Thyroid gland (tissue), 4 donors: ENCODE measurements at regions not wholly inside any gene's neighbourhood (a gene's known extent, or its start where the extent isn't known, plus 50 kb on each side); places are given as distances from the start of the nearest gene placed in this dataset.

Experiments used
- DNase-seq, 2 donors: peaks; one replicate each; pipeline ENCODE4 v3.0.0-alpha.2; 2019
- H3K27ac ChIP-seq, 3 donors: fragments of 200-600 bp; sonication (generic); 1 replicate in 2 of 3; 2 replicates in 1 of 3; pipeline ENCODE4 v1.5.1; 2016 to 2019; ENCODE audit warnings: mild to moderate bottlenecking in 1 of 3, moderate library complexity in 1 of 3
- H3K27me3 ChIP-seq: fragments of 200-600 bp; sonication (generic); one replicate; pipeline ENCODE4 v1.5.1; 2019
- H3K36me3 ChIP-seq, 2 donors: fragments of 200-600 bp; sonication (generic); one replicate each; pipeline ENCODE4 v1.5.1; 2016 to 2019
- H3K4me1 ChIP-seq, 2 donors: fragments of 200-600 bp; sonication (generic); one replicate each; pipeline ENCODE4 v1.5.1; 2017 to 2019
- H3K4me3 ChIP-seq, 3 donors: fragments of 200-600 bp; sonication (generic); replicated peaks in 1 of 3; 1 replicate in 2 of 3; 2 replicates in 1 of 3; pipeline ENCODE4 v1.5.1; 2016; ENCODE audit warnings: mild to moderate bottlenecking in 1 of 3
- H3K9me3 ChIP-seq: fragments of 200-600 bp; sonication (generic); one replicate; pipeline ENCODE4 v1.5.1; 2017
- CTCF ChIP-seq, 6 experiments: fragments of 200-600 bp in 3 of 6; fragments of 450-650 bp in 3 of 6; sonication (generic) in 3 of 6; IDR thresholded peaks; one replicate each; pipeline ENCODE4 v1.5.1; 2016 to 2019; ENCODE audit warnings: antibody characterized with exemption in 6 of 6, mild to moderate bottlenecking in 2 of 6, inconsistent platforms in 1 of 6, moderate library complexity in 1 of 6
- POLR2A ChIP-seq, 2 donors: fragments of 450-650 bp; IDR thresholded peaks; one replicate each; pipeline ENCODE4 v1.6.1; 2017; ENCODE audit warnings: antibody characterized with exemption in 2 of 2, mild to moderate bottlenecking in 2 of 2, moderate library complexity in 1 of 2
- WGBS, 2 donors: methylation state at CpG; one replicate each; pipeline ENCODE4 v1.1.5; 2017; 5-methylcytosine and 5-hydroxymethylcytosine counted together
- intact Hi-C: fragments of 100-400 bp; cut with DNase I; formaldehyde crosslinking; loops from one replicate; pipeline ENCODE4 v1.15.1; 2023

- Histone ChIP-seq H3K4me1 (no peaks in the 10 kb centered on the region), H3K4me3 (no peak overlapping the region), H3K36me3 (no peaks in the 10 kb centered on the region), H3K9me3 (no peaks in the 10 kb centered on the region), H3K27ac (no peak overlapping the region), H3K27me3 (no peaks in the 10 kb centered on the region)
- TF ChIP-seq CTCF (IDR thresholded peaks at IDR 0.05) (no peak), POLR2A (IDR thresholded peaks at IDR 0.05) (no peak)
- intact Hi-C loops: no loop called here
- WGBS, 2 donors: 75 to 76% methylated on average over 11 of the region's 11 CpGs
- DNase-seq: no peak
These were observed 150.7 kb downstream of the TSN start for GRCh38 chr2:121906170-121906569.

GRCh38 chr2:121907928-121908327, 152.5 kb downstream of the TSN start:
- Histone ChIP-seq H3K9me3 (no peaks in the 10 kb centered on the region), H3K27me3 (no peaks in the 10 kb centered on the region), H3K27ac (no peak overlapping the region), H3K36me3 (no peaks in the 10 kb centered on the region), H3K4me3 (no peak overlapping the region), H3K4me1 (no peaks in the 10 kb centered on the region)
- DNase-seq: no peak
- WGBS, 2 donors: 38 to 54% methylated on average over 4 to 9 of the region's 10 CpGs
- intact Hi-C loops: no loop called here
- TF ChIP-seq POLR2A (IDR thresholded peaks at IDR 0.05): no peak
- no peak for TF ChIP-seq CTCF (IDR thresholded peaks at IDR 0.05)

- Histone ChIP-seq H3K27me3 (no peaks in the 10 kb centered on the region), H3K4me1 (no peaks in the 10 kb centered on the region), H3K9me3 (no peaks in the 10 kb centered on the region), H3K27ac (no peak overlapping the region), H3K4me3 (no peak overlapping the region), H3K36me3 (no peaks in the 10 kb centered on the region)
- no peak for TF ChIP-seq CTCF (IDR thresholded peaks at IDR 0.05)
- no peak for TF ChIP-seq POLR2A (IDR thresholded peaks at IDR 0.05)
- 83 to 98% methylated on average over 1 of the region's 1 CpG for WGBS, 2 donors
- no peak for DNase-seq
- intact Hi-C loops: no loop called here
These were observed 154.7 kb downstream of the TSN start for GRCh38 chr2:121910139-121910538.

GRCh38 chr2:121911036-121911435, 155.6 kb downstream of the TSN start:
- H3K9me3 ChIP-seq: no peaks in the 10 kb centered on the region
- H3K27ac ChIP-seq: no peak overlapping the region
- H3K27me3 ChIP-seq: no peaks in the 10 kb centered on the region
- TF ChIP-seq CTCF (IDR thresholded peaks at IDR 0.05): no peak
- no peak for TF ChIP-seq POLR2A (IDR thresholded peaks at IDR 0.05)
- no peak overlapping the region for H3K4me3 ChIP-seq
- 51 to 58% methylated on average over 4 of the region's 4 CpGs for WGBS, 2 donors
- intact Hi-C loops: no loop called here
- no peaks in the 10 kb centered on the region for H3K36me3 ChIP-seq
- H3K4me1 ChIP-seq: no peaks in the 10 kb centered on the region
- no peak for DNase-seq

- Histone ChIP-seq H3K4me3 (no peak overlapping the region), H3K27me3 (no peaks in the 10 kb centered on the region), H3K4me1 (no peaks in the 10 kb centered on the region), H3K36me3 (no peaks in the 10 kb centered on the region), H3K9me3 (no peaks in the 10 kb centered on the region), H3K27ac (no peak overlapping the region)
- intact Hi-C loops: no loop called here
- WGBS, 2 donors: 86 to 89% methylated on average over 10 of the region's 10 CpGs
- DNase-seq: no peak
- TF ChIP-seq POLR2A (IDR thresholded peaks at IDR 0.05) (no peak), CTCF (IDR thresholded peaks at IDR 0.05) (no peak)
These were observed 161.7 kb downstream of the TSN start for GRCh38 chr2:121917143-121917542.
